ENCODE measurements at regions not wholly inside any gene's neighbourhood (a gene's known extent, or its start where the extent isn't known, plus 50 kb on each side); places are given as distances from the start of the nearest gene placed in this dataset.

- no peak for TF ChIP-seq POLR2AphosphoS5 (IDR thresholded peaks at IDR 0.05; ENCODE audit: low read depth)
- TF ChIP-seq CTCF (IDR thresholded peaks at IDR 0.05; ENCODE audit: insufficient read depth, low read length), result no peak
- TF ChIP-seq GABPA (IDR thresholded peaks at IDR 0.05; ENCODE audit: low read depth), result no peak
- no peak for TF ChIP-seq SPI1 (IDR thresholded peaks at IDR 0.05; ENCODE audit: borderline replicate concordance, low read depth)
- TF ChIP-seq REST (IDR thresholded peaks at IDR 0.05; ENCODE audit: insufficient replicate concordance, low read depth), result no peak
Measured at GRCh38 chr20:6471871-6472270, 295.6 kb upstream of the BMP2 start.

Data from HL-60 (cell line).